ENCODE measurements at regions not wholly inside any gene's neighbourhood (a gene's known extent, or its start where the extent isn't known, plus 50 kb on each side); places are given as distances from the start of the nearest gene placed in this dataset.

DNA sequence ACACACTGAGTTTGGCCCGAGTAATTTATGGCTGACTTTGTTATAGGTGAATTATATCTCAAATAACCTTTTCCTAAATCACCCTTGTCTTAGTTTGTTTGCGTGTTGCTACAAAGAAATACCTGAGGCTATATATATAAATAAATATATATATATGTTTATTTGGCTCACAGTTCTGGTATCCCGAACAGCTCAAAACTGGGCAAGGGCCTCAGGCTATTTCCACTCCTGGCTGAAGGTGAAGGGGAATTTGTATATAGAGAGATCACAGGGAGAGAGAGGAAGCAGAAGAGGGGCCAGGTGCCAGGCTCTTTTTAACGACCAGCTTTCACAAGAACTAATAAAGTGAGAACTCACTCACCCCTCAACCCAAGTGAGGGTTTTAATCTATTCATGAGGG is 159.9 kb upstream of the STARD13 start:
- H3K36me3 Mint-ChIP-seq, result no peaks in the 10 kb centered on the region
- DNase-seq (ENCODE audit: low spot score) (no peak), ATAC-seq (no peak)
- TF ChIP-seq SMAD4 (CRISPR knock-in tag; IDR thresholded peaks at IDR 0.05) (no peak), IRF2 (CRISPR knock-in tag; IDR thresholded peaks at IDR 0.05; ENCODE audit: borderline replicate concordance, low read depth) (no peak), NR1H2 (CRISPR knock-in tag; IDR thresholded peaks at IDR 0.05) (no peak), FOXK1 (CRISPR knock-in tag; IDR thresholded peaks at IDR 0.05) (no peak), TEAD1 (CRISPR knock-in tag; IDR thresholded peaks at IDR 0.05) (no peak)
- TF ChIP-seq, protein P1, sequence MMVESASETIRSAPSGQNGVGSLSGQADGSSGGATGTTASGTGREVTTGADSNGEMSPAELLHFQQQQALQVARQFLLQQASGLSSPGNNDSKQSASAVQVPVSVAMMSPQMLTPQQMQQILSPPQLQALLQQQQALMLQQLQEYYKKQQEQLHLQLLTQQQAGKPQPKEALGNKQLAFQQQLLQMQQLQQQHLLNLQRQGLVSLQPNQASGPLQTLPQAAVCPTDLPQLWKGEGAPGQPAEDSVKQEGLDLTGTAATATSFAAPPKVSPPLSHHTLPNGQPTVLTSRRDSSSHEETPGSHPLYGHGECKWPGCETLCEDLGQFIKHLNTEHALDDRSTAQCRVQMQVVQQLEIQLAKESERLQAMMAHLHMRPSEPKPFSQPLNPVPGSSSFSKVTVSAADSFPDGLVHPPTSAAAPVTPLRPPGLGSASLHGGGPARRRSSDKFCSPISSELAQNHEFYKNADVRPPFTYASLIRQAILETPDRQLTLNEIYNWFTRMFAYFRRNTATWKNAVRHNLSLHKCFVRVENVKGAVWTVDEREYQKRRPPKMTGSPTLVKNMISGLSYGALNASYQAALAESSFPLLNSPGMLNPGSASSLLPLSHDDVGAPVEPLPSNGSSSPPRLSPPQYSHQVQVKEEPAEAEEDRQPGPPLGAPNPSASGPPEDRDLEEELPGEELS (CRISPR knock-in tag; IDR thresholded peaks at IDR 0.05), result no peak
- TF ChIP-seq, protein P2, sequence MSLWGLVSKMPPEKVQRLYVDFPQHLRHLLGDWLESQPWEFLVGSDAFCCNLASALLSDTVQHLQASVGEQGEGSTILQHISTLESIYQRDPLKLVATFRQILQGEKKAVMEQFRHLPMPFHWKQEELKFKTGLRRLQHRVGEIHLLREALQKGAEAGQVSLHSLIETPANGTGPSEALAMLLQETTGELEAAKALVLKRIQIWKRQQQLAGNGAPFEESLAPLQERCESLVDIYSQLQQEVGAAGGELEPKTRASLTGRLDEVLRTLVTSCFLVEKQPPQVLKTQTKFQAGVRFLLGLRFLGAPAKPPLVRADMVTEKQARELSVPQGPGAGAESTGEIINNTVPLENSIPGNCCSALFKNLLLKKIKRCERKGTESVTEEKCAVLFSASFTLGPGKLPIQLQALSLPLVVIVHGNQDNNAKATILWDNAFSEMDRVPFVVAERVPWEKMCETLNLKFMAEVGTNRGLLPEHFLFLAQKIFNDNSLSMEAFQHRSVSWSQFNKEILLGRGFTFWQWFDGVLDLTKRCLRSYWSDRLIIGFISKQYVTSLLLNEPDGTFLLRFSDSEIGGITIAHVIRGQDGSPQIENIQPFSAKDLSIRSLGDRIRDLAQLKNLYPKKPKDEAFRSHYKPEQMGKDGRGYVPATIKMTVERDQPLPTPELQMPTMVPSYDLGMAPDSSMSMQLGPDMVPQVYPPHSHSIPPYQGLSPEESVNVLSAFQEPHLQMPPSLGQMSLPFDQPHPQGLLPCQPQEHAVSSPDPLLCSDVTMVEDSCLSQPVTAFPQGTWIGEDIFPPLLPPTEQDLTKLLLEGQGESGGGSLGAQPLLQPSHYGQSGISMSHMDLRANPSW (CRISPR knock-in tag; conservative IDR thresholded peaks at IDR 0.05; ENCODE audit: low read depth), result no peak
- TF ChIP-seq, protein P3, sequence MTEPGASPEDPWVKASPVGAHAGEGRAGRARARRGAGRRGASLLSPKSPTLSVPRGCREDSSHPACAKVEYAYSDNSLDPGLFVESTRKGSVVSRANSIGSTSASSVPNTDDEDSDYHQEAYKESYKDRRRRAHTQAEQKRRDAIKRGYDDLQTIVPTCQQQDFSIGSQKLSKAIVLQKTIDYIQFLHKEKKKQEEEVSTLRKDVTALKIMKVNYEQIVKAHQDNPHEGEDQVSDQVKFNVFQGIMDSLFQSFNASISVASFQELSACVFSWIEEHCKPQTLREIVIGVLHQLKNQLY (CRISPR knock-in tag; IDR thresholded peaks at IDR 0.05), result no peak
- TF ChIP-seq, protein P4, sequence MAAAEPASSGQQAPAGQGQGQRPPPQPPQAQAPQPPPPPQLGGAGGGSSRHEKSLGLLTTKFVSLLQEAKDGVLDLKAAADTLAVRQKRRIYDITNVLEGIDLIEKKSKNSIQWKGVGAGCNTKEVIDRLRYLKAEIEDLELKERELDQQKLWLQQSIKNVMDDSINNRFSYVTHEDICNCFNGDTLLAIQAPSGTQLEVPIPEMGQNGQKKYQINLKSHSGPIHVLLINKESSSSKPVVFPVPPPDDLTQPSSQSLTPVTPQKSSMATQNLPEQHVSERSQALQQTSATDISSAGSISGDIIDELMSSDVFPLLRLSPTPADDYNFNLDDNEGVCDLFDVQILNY (CRISPR knock-in tag; IDR thresholded peaks at IDR 0.05), result no peak
- no peak overlapping the region for H3K4me3 Mint-ChIP-seq
- H3K27ac Mint-ChIP-seq, result no peak overlapping the region
- peaks cover 11% of the 10 kb centered on the region for H3K4me1 Mint-ChIP-seq
- no peaks in the 10 kb centered on the region for H3K27me3 Mint-ChIP-seq (ENCODE audit: low read depth)
- ChIA-PET CTCF (no interaction called here), POLR2A (no interaction called here)
- peaks cover 9% of the 10 kb centered on the region for H3K9me3 Mint-ChIP-seq

DNA sequence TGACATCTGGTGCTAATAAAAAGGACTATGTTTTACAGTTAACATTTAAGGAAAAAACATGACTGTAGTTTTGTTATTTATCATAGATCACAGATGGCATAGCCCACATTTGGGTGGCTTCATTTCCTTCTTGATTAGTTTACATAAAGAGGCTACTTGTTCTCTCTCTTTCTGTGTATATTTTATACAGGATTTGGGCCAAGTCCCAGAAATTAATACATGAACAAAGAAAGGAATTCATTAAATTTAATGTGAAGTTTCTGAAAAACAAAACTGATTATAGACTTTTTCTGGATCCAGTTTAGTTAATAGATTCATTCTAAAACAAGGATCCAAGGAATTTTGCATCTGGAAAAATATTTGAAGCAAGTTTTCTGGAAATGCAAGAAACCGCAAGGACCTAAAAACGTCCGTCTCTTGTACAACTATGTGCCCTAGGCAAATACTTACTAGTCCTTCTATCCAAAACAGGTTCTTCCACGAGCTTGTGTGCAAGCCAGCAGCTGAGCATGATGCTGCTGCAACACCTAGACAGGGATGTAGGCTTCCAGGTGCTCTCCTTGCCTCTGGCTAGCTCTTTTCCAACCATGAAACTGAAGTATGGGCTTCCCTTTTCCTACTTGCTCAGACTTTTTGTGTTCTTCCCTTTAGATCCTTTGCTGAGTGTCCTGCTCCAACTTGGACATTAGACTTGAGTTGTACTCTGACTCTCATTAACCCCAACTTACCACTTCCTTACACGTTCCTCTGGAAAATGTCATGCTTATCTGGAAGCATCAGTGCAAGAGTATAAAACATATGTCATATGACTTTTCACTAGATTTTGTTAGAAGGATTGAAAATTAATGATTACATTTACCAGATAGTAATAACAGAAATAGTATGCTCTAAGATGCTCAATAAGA is 161.5 kb upstream of the STARD13 start:
- ATAC-seq (no peak), DNase-seq (ENCODE audit: low spot score) (no peak)
- Mint-ChIP-seq H3K4me1 (no peaks in the 10 kb centered on the region), H3K27ac (no peak overlapping the region), H3K27me3 (ENCODE audit: low read depth) (no peaks in the 10 kb centered on the region), H3K9me3 (peaks cover 9% of the 10 kb centered on the region), H3K4me3 (no peak overlapping the region), H3K36me3 (no peaks in the 10 kb centered on the region)
- ChIA-PET CTCF (no interaction called here), POLR2A (no interaction called here)
- TF ChIP-seq FOXK1 (CRISPR knock-in tag; IDR thresholded peaks at IDR 0.05) (no peak), GRHL2 (CRISPR knock-in tag; IDR thresholded peaks at IDR 0.05; ENCODE audit: insufficient replicate concordance, severe bottlenecking) (no peak), CREM (CRISPR knock-in tag; IDR thresholded peaks at IDR 0.05) (no peak), ZNF232 (CRISPR knock-in tag; IDR thresholded peaks at IDR 0.05) (no peak), ZNF423 (CRISPR knock-in tag; IDR thresholded peaks at IDR 0.05) (no peak), ESRRA (CRISPR knock-in tag; IDR thresholded peaks at IDR 0.05; ENCODE audit: borderline replicate concordance) (no peak)
- TF ChIP-seq, protein P5, sequence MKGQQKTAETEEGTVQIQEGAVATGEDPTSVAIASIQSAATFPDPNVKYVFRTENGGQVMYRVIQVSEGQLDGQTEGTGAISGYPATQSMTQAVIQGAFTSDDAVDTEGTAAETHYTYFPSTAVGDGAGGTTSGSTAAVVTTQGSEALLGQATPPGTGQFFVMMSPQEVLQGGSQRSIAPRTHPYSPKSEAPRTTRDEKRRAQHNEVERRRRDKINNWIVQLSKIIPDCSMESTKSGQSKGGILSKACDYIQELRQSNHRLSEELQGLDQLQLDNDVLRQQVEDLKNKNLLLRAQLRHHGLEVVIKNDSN (CRISPR knock-in tag; IDR thresholded peaks at IDR 0.05), result no peak
- TF ChIP-seq, protein P6, sequence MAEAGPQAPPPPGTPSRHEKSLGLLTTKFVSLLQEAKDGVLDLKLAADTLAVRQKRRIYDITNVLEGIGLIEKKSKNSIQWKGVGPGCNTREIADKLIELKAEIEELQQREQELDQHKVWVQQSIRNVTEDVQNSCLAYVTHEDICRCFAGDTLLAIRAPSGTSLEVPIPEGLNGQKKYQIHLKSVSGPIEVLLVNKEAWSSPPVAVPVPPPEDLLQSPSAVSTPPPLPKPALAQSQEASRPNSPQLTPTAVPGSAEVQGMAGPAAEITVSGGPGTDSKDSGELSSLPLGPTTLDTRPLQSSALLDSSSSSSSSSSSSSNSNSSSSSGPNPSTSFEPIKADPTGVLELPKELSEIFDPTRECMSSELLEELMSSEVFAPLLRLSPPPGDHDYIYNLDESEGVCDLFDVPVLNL (CRISPR knock-in tag; IDR thresholded peaks at IDR 0.05; ENCODE audit: borderline replicate concordance, low read depth), result no peak
- TF ChIP-seq, protein P7, sequence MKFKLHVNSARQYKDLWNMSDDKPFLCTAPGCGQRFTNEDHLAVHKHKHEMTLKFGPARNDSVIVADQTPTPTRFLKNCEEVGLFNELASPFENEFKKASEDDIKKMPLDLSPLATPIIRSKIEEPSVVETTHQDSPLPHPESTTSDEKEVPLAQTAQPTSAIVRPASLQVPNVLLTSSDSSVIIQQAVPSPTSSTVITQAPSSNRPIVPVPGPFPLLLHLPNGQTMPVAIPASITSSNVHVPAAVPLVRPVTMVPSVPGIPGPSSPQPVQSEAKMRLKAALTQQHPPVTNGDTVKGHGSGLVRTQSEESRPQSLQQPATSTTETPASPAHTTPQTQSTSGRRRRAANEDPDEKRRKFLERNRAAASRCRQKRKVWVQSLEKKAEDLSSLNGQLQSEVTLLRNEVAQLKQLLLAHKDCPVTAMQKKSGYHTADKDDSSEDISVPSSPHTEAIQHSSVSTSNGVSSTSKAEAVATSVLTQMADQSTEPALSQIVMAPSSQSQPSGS (CRISPR knock-in tag; IDR thresholded peaks at IDR 0.05; ENCODE audit: borderline replicate concordance, low read depth), result no peak
- TF ChIP-seq, protein P8, sequence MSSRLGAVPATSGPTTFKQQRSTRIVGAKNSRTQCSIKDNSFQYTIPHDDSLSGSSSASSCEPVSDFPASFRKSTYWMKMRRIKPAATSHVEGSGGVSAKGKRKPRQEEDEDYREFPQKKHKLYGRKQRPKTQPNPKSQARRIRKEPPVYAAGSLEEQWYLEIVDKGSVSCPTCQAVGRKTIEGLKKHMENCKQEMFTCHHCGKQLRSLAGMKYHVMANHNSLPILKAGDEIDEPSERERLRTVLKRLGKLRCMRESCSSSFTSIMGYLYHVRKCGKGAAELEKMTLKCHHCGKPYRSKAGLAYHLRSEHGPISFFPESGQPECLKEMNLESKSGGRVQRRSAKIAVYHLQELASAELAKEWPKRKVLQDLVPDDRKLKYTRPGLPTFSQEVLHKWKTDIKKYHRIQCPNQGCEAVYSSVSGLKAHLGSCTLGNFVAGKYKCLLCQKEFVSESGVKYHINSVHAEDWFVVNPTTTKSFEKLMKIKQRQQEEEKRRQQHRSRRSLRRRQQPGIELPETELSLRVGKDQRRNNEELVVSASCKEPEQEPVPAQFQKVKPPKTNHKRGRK (CRISPR knock-in tag; IDR thresholded peaks at IDR 0.05; ENCODE audit: borderline replicate concordance), result no peak
- TF ChIP-seq, protein P2 (CRISPR knock-in tag; conservative IDR thresholded peaks at IDR 0.05; ENCODE audit: low read depth), result no peak
